ENCODE measurements at regions not wholly inside any gene's neighbourhood (a gene's known extent, or its start where the extent isn't known, plus 50 kb on each side); places are given as distances from the start of the nearest gene placed in this dataset.
"Not testable (repeated sequence)": the region's sequence is repeated elsewhere in the genome, so short reads cannot be mapped to it uniquely, and the experiment has no call there.

- H3K4me1 ChIP-seq; H3K27me3 ChIP-seq; H3K9me3 ChIP-seq (replicated peaks); DNase-seq; H3K4me3 ChIP-seq; H3K36me3 ChIP-seq; H3K27ac ChIP-seq: not testable (repeated sequence)
Observed at GRCh38 chr16:33980736-33981135, 521.3 kb downstream of the TP53TG3F start.

DNA sequence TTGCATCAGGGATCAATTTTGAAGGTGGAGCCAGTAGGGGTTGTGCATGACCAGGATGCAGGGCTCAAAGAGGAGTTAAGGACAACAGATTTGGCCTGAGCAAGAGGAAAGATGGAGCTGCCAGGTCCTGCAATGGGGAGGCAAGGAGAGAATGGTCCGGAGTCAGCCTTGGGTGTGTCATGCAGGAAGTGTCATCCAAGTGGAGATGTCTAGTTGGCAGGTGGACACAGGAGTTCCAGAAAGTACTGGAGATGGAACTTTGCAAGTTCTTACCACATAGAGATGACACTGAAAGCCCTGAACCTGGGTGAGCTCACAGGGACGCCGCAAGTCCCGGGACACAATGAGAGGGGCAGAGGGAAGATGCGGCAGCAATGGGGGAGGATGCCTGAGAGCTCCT lies 525.0 kb downstream of the TP53TG3F start:
- not testable (repeated sequence) for DNase-seq, H3K27ac ChIP-seq

DNA sequence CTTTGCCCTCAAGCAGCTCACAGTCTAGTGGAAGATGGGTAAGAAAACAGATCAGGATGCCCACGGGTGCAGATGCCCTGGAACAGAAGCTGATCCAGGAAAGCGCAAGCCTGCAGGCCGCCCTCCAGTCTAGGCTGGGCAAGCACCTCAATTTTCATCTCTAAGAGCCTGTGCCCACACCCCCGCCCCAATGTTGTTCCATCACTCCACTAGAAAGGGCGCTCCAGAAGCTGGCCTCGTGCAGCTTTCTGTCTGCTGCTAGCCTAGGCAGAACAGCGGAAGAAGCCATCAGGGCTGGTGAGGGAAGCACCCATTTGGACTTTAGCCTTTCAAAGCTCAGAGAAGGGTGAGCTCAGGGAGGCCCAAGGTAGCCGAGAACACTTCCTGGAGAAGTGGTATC lies 527.1 kb downstream of the TP53TG3F start:
- H3K36me3 ChIP-seq; H3K27me3 ChIP-seq; H3K4me1 ChIP-seq; H3K4me3 ChIP-seq; H3K27ac ChIP-seq; H3K9me3 ChIP-seq (replicated peaks); DNase-seq: not testable (repeated sequence)

More for the DNA sequence above, 525.0 kb downstream of the TP53TG3F start:
- not testable (repeated sequence) for H3K27me3 ChIP-seq; H3K4me1 ChIP-seq; H3K4me3 ChIP-seq; H3K36me3 ChIP-seq; H3K9me3 ChIP-seq (replicated peaks)

DNA sequence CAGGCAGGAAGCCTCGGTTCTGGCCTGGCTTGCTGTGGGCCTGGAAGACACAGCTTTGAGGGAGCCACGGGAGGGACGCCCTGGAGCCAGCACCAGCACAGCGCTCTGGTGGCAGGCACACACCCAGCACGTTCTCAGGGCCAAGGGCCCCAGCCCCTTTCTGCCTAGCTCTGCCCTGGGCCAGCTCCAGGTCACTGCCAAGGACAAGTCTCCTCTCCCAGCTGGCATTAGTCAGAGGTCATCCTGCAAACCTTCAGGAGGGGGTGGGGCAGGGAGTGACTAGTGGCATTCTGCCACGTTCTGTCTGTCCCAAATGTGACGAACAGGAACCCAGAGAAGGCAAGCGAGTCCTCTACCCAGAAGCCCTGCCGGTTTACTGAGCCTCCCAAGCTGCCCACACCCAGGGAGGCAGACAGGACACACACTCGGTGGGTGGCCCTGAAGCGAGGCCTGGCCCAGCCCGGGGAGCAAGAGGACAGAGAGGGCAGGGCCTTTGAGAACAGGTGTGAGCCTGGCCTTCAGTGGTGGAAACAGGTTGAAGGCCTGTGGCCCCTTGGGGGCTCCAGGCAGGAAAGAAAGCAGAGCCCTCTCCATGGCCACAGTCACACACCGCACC lies 528.0 kb downstream of the TP53TG3F start:
- not testable (repeated sequence) for H3K27me3 ChIP-seq; H3K9me3 ChIP-seq (replicated peaks); DNase-seq; H3K27ac ChIP-seq; H3K4me3 ChIP-seq; H3K36me3 ChIP-seq; H3K4me1 ChIP-seq

GRCh38 chr16:33988012-33988411 lies 528.6 kb downstream of the TP53TG3F start:
- DNase-seq; H3K27ac ChIP-seq; H3K27me3 ChIP-seq; H3K4me1 ChIP-seq; H3K9me3 ChIP-seq (replicated peaks); H3K36me3 ChIP-seq; H3K4me3 ChIP-seq: not testable (repeated sequence)

- not testable (repeated sequence) for DNase-seq; H3K27me3 ChIP-seq; H3K36me3 ChIP-seq; H3K9me3 ChIP-seq (replicated peaks); H3K27ac ChIP-seq; H3K4me1 ChIP-seq; H3K4me3 ChIP-seq
Observed at GRCh38 chr16:33990488-33990887, 531.1 kb downstream of the TP53TG3F start.

DNA sequence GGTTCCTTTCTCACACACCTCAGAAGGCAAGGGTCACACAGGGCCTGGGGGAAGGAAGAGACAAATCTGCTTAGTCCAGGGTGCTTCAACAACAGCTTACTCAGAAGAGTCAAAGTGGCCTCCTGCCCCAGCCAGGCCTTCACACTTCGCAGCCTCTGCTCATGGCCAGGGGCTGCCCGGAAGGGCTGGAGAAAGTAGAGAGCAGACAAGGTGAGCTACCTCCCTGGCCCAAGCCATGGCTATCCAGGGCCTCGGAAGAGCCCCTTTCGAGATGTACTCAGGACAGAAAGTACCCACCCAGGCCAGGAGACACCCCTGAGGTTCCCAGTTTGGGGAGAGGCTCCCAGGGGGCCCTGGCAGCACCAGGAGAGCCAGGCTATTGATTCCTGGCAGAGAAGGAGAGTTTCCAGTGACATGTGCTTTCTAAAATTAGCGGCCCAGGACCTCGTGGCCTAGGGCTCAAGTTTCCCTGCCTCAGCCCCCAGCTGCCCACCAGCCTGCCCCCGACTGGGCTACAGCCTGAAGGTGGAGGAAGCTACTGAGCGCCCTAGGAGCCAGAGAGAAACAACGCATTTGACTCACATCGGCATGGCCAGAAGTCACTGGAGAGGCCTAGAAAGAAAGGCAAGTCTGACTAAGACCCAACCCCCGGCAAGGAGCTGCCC lies 533.2 kb downstream of the TP53TG3F start:
- H3K36me3 ChIP-seq; H3K4me3 ChIP-seq; H3K9me3 ChIP-seq (replicated peaks); H3K4me1 ChIP-seq; H3K27me3 ChIP-seq; H3K27ac ChIP-seq; DNase-seq: not testable (repeated sequence)

DNA sequence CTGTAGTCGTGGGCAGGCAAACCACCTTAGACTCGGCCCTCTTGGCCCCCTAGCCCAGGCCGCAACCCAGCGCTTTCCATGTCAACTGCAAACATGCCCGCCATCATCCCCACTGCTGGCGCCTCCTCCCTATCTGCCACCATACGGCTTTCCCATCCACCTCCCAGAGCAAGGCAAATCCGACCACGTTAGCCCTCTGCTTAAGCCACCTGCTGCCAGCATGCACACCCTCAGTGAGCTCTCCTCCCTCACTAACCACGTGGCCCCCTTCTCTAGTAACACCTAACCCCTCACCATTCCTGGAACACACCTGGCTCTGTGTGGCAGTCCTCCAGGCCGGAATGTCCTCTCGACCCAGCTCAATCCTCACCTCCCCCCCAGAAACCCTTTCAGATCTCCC lies 534.8 kb downstream of the TP53TG3F start:
- not testable (repeated sequence) for H3K9me3 ChIP-seq (replicated peaks); H3K27me3 ChIP-seq; H3K36me3 ChIP-seq; H3K4me1 ChIP-seq; H3K27ac ChIP-seq; DNase-seq; H3K4me3 ChIP-seq

- not testable (repeated sequence) for DNase-seq; H3K4me3 ChIP-seq; H3K36me3 ChIP-seq; H3K9me3 ChIP-seq (replicated peaks); H3K27me3 ChIP-seq; H3K4me1 ChIP-seq; H3K27ac ChIP-seq
Observed at GRCh38 chr16:33995821-33996372, 536.5 kb downstream of the TP53TG3F start.

DNA sequence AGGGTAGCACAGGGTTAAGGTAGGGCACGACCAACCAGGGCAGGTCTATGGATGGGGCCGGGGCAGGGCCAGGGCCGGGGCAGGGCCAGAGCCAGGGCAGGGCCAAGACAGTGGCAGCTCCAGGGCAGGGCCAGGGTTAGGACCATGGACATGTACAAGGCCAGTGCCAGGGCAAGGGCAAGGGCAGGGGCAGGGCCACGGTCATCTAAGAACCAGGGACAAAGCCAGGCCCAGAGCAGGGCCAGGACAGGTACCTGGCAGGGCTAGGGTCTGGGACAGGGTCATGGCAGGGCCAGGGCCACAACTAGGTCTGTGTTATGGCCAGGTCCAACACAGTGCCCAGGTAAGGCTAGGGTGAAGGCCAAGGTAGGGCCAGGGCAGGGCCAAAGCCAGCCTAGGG lies 541.8 kb downstream of the TP53TG3F start:
- not testable (repeated sequence) for DNase-seq; H3K27ac ChIP-seq; H3K9me3 ChIP-seq (replicated peaks); H3K27me3 ChIP-seq; H3K4me1 ChIP-seq; H3K4me3 ChIP-seq; H3K36me3 ChIP-seq

DNA sequence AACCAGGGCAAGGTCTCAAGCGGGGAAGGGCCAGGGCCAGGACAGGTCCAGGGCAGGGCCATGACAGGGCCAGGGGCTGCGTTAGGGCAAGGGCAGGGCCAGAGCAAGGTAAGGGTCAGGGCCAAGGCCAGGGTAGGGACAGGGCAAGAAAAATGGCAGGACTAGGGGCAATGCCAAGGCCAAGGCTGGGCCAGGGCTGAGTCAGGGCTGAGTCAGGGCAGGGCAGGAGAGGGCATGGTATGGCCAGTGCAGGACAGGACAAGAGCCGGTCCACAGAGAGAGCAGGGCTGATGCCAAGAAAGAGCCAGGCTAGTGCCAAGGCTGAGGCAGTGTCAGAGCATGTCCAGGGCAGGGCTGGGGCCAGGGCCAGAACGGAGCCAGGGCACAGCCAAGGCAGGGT lies 542.5 kb downstream of the TP53TG3F start:
- not testable (repeated sequence) for H3K4me3 ChIP-seq; H3K9me3 ChIP-seq (replicated peaks); H3K36me3 ChIP-seq; H3K4me1 ChIP-seq; DNase-seq; H3K27me3 ChIP-seq; H3K27ac ChIP-seq

- H3K4me1 ChIP-seq; DNase-seq; H3K27ac ChIP-seq; H3K27me3 ChIP-seq; H3K9me3 ChIP-seq (replicated peaks); H3K4me3 ChIP-seq; H3K36me3 ChIP-seq: not testable (repeated sequence)
Observed at GRCh38 chr16:34014841-34015820, 555.7 kb downstream of the TP53TG3F start.

GRCh38 chr16:34018277-34018676 lies 558.9 kb downstream of the TP53TG3F start:
- H3K4me1 ChIP-seq; H3K4me3 ChIP-seq; H3K36me3 ChIP-seq; H3K27me3 ChIP-seq; DNase-seq; H3K27ac ChIP-seq; H3K9me3 ChIP-seq (replicated peaks): not testable (repeated sequence)

DNA sequence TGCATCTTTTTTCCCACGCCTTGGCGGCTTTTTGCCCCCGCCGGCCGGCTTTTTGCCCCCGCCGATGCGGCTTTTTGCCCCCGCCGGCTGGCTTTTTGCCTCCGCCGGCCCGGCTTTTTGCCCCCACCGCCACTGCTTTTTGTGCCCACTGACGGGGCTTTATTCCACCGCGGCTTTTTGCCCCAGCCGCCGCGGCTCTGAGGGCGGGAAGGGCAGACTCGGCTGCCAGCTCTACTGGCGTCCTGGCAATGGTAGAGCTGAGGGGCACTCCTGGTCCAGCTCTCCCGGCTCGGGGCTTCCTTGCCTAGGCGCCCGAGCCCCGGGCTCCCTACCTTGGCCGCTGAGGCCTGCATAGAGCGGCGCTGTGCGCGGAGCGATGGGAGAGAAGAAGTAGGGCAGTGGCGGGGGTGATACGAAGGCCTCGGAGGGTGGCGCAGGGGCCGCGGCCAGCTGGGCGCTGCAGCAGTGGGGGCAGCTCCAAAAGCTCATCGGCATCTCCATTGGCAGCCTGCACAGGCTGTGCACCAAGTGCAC lies 591.4 kb downstream of the TP53TG3F start:
- Histone ChIP-seq H3K27ac (no peak overlapping the region), H3K27me3 (no peaks in the 10 kb centered on the region)

DNA sequence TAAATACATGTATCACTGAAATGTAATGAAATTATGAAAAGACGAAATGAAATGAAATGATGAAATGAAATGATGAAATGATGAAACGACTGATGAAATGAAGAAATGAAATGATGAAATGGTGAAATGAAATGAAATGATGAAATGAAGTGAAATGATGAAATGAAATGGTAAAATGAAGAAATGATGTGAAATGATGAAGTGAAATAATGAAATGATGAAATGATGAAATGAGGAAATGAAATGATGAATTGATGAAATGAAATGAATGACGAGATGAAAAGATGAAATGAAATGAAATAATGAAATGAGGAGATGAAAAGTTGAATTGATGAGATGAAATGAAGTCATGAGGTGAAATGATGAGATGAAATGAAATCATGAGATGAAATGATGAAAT lies 594.7 kb downstream of the TP53TG3F start:
- H3K27ac ChIP-seq = no peak overlapping the region
- no peaks in the 10 kb centered on the region for H3K27me3 ChIP-seq
- H3K9me3 ChIP-seq (replicated peaks) = no peaks in the 10 kb centered on the region
- no peaks in the 10 kb centered on the region for H3K36me3 ChIP-seq
- no peak overlapping the region for H3K4me3 ChIP-seq
- H3K4me1 ChIP-seq = no peaks in the 10 kb centered on the region
- no peak for DNase-seq

More for the DNA sequence above, 591.4 kb downstream of the TP53TG3F start:
- H3K9me3 ChIP-seq (replicated peaks) = no peaks in the 10 kb centered on the region
- DNase-seq = no peak
- H3K36me3 ChIP-seq = no peaks in the 10 kb centered on the region
- no peaks in the 10 kb centered on the region for H3K4me1 ChIP-seq
- H3K4me3 ChIP-seq = no peak overlapping the region
